ENCODE measurements at regions not wholly inside any gene's neighbourhood (a gene's known extent, or its start where the extent isn't known, plus 50 kb on each side); places are given as distances from the start of the nearest gene placed in this dataset.
A peak's percentile ranks its signal among the peaks of the same experiment; 100 is the strongest.

GRCh38 chr15:29611057-29611456, 211.2 kb downstream of the TJP1 start:
- DNase-seq (ENCODE audit: low read depth) = no peak

- DNase-seq (ENCODE audit: low read depth) = peak; percentile 57
These were observed 220.5 kb downstream of the TJP1 start for GRCh38 chr15:29601811-29602210.

- no peak for DNase-seq (ENCODE audit: low read depth)
These were observed 222.0 kb downstream of the TJP1 start for GRCh38 chr15:29600262-29600661.

GRCh38 chr15:29596266-29596665, 226.0 kb downstream of the TJP1 start:
- peak; percentile 44 for DNase-seq (ENCODE audit: low read depth)

GRCh38 chr15:29593629-29594028, 228.6 kb downstream of the TJP1 start:
- DNase-seq (ENCODE audit: low read depth) = no peak

- no peak for DNase-seq (ENCODE audit: low read depth)
These were observed 229.2 kb downstream of the TJP1 start for GRCh38 chr15:29593111-29593510.

GRCh38 chr15:29590701-29591100, 231.6 kb downstream of the TJP1 start:
- no peak for DNase-seq (ENCODE audit: low read depth)

- no peak for DNase-seq (ENCODE audit: low read depth)
These were observed 232.3 kb downstream of the TJP1 start for GRCh38 chr15:29589975-29590374.

- no peak for DNase-seq (ENCODE audit: low read depth)
These were observed 232.9 kb downstream of the TJP1 start for GRCh38 chr15:29589416-29589815.

- DNase-seq (ENCODE audit: low read depth) = no peak
These were observed 248.9 kb downstream of the TJP1 start for GRCh38 chr15:29573197-29573838.

GRCh38 chr15:29571792-29572431, 250.4 kb downstream of the TJP1 start:
- DNase-seq (ENCODE audit: low read depth) = no peak

- no peak for DNase-seq (ENCODE audit: low read depth)
These were observed 251.1 kb downstream of the TJP1 start for GRCh38 chr15:29570948-29571791.

- no peak for DNase-seq (ENCODE audit: low read depth)
These were observed 251.9 kb downstream of the TJP1 start for GRCh38 chr15:29570121-29570947.

- DNase-seq (ENCODE audit: low read depth) = no peak
These were observed 252.7 kb downstream of the TJP1 start for GRCh38 chr15:29569533-29570092.

- DNase-seq (ENCODE audit: low read depth) = no peak
These were observed 253.3 kb downstream of the TJP1 start for GRCh38 chr15:29568840-29569532.

- no peak for DNase-seq (ENCODE audit: low read depth)
These were observed 254.9 kb downstream of the TJP1 start for GRCh38 chr15:29567336-29567735.

- no peak for DNase-seq (ENCODE audit: low read depth)
These were observed 255.4 kb downstream of the TJP1 start for GRCh38 chr15:29566914-29567313.

- no peak for DNase-seq (ENCODE audit: low read depth)
These were observed 259.2 kb downstream of the TJP1 start for GRCh38 chr15:29563112-29563511.

GRCh38 chr15:29560896-29561295, 261.4 kb downstream of the TJP1 start:
- DNase-seq (ENCODE audit: low read depth) = no peak

- DNase-seq (ENCODE audit: low read depth) = no peak
These were observed 264.0 kb downstream of the TJP1 start for GRCh38 chr15:29558261-29558660.

GRCh38 chr15:29557171-29557570, 265.1 kb downstream of the TJP1 start:
- no peak for DNase-seq (ENCODE audit: low read depth)
